ENCODE measurements at regions not wholly inside any gene's neighbourhood (a gene's known extent, or its start where the extent isn't known, plus 50 kb on each side); places are given as distances from the start of the nearest gene placed in this dataset.

DNA sequence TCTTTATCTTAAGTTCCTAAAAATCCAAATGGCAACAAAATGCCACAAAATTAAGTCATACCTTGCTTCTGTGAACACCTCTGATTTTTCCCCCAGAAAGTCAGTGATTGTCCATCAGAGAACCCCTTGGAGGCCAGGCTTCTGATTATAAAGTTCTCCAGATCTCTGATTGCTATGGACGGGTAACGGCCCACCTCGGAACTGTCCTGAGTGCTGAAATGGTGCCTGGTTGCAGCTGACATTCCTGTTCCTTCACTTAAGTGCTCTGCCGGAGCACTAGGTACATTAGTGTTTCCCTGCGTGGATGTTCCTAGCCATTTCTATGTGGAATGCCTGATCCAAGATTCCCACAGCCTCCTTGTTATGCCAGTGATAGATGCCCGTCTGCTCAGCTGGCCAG is 85.0 kb downstream of the CHST1 start:
- H3K4me1 ChIP-seq (ENCODE audit: control insufficient read depth, insufficient read depth, low read length): no peaks in the 10 kb centered on the region
- no peaks in the 10 kb centered on the region for H3K36me3 Mint-ChIP-seq
- peaks cover 16 to 20% of the 10 kb centered on the region in 2 donors for H3K27me3 Mint-ChIP-seq (ENCODE audit: low read depth in 2 of 2)
- WGBS (ENCODE audit: insufficient coverage): 31% methylated on average over 6 of the region's 6 CpGs
- no peak overlapping the region for H3K27ac Mint-ChIP-seq
- no peaks in the 10 kb centered on the region for H3K36me3 ChIP-seq (ENCODE audit: control insufficient read depth, insufficient read depth, low read length)
- H3K27ac ChIP-seq (ENCODE audit: low read length): no peak overlapping the region
- H3K4me3 ChIP-seq (ENCODE audit: low read length): no peak overlapping the region
- no peaks in the 10 kb centered on the region for H3K27me3 ChIP-seq (ENCODE audit: control insufficient read depth, insufficient read depth, low read length)
- H3K4me3 Mint-ChIP-seq: no peak overlapping the region
- H3K9me3 Mint-ChIP-seq: no peaks in the 10 kb centered on the region
- no peaks in the 10 kb centered on the region for H3K4me1 Mint-ChIP-seq
- intact Hi-C loops (cut with micrococcal nuclease): no loop called here
- H3K9me3 ChIP-seq (ENCODE audit: control insufficient read depth, insufficient read depth, low read length): no peaks in the 10 kb centered on the region
- TF ChIP-seq, protein P1, sequence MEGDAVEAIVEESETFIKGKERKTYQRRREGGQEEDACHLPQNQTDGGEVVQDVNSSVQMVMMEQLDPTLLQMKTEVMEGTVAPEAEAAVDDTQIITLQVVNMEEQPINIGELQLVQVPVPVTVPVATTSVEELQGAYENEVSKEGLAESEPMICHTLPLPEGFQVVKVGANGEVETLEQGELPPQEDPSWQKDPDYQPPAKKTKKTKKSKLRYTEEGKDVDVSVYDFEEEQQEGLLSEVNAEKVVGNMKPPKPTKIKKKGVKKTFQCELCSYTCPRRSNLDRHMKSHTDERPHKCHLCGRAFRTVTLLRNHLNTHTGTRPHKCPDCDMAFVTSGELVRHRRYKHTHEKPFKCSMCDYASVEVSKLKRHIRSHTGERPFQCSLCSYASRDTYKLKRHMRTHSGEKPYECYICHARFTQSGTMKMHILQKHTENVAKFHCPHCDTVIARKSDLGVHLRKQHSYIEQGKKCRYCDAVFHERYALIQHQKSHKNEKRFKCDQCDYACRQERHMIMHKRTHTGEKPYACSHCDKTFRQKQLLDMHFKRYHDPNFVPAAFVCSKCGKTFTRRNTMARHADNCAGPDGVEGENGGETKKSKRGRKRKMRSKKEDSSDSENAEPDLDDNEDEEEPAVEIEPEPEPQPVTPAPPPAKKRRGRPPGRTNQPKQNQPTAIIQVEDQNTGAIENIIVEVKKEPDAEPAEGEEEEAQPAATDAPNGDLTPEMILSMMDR (IDR thresholded peaks at IDR 0.05): no peak
- DNase-seq: no peak
- ATAC-seq: no peak

DNA sequence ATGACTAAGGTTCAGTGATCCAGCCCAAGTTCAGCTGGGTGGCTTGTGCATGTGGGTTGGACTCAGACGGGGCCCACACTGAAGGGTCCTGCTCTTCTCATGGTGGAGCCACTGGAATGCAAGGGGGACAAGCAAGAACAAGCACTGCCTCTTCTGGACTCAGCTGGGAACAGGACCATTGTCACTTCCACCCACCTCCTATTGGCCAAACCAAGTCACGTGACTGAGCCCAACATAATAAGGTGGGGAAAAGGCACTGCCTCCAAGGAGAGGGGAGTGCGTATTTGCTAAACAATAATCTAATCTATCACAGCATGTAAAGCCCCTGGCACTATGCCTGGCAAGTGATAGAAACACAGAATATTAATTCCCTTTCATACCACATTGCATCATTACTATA is 87.1 kb downstream of the CHST1 start:
- Mint-ChIP-seq H3K9me3 (no peaks in the 10 kb centered on the region), H3K27me3 (ENCODE audit: low read depth in 2 of 2) (peaks cover 19 to 27% of the 10 kb centered on the region in 2 donors), H3K4me1 (no peaks in the 10 kb centered on the region), H3K4me3 (no peak overlapping the region), H3K36me3 (no peaks in the 10 kb centered on the region), H3K27ac (no peak overlapping the region)
- 71% methylated on average over 2 of the region's 3 CpGs for WGBS (ENCODE audit: insufficient coverage)
- no peaks in the 10 kb centered on the region for H3K4me1 ChIP-seq (ENCODE audit: control insufficient read depth, insufficient read depth, low read length)
- intact Hi-C loops (cut with micrococcal nuclease): no loop called here
- H3K9me3 ChIP-seq (ENCODE audit: control insufficient read depth, insufficient read depth, low read length): no peaks in the 10 kb centered on the region
- no peak overlapping the region for H3K27ac ChIP-seq (ENCODE audit: low read length)
- no peaks in the 10 kb centered on the region for H3K27me3 ChIP-seq (ENCODE audit: control insufficient read depth, insufficient read depth, low read length)
- no peak overlapping the region for H3K4me3 ChIP-seq (ENCODE audit: low read length)
- ATAC-seq: no peak
- DNase-seq: no peak
- H3K36me3 ChIP-seq (ENCODE audit: control insufficient read depth, insufficient read depth, low read length): no peaks in the 10 kb centered on the region
- TF ChIP-seq, protein P1 (IDR thresholded peaks at IDR 0.05): no peak

DNA sequence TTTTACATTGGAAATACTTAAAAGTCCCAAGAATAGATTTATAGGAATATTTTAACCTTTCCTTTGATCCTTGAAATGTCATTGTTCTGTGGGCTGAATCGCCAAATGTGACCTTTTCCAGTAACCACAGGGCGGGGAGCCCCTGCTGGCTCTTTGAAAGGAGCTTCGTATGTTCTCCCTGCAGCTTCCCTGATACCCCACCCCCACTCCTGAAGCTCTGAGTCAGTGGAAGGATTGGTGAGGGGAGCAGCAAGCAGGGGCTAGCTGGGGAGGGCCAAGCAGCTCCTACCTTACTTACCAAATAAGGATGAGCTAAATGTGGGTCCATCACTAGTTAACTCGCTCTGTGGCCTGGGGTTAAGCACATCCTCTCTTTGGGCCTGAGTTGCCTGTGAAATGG is 87.7 kb downstream of the CHST1 start:
- Mint-ChIP-seq H3K27me3 (ENCODE audit: low read depth in 2 of 2) (peaks cover 19 to 24% of the 10 kb centered on the region in 2 donors), H3K9me3 (no peaks in the 10 kb centered on the region), H3K4me1 (no peaks in the 10 kb centered on the region), H3K27ac (no peak overlapping the region), H3K36me3 (no peaks in the 10 kb centered on the region), H3K4me3 (no peak overlapping the region)
- DNase-seq (no peak), ATAC-seq (no peak)
- Histone ChIP-seq H3K27me3 (ENCODE audit: control insufficient read depth, insufficient read depth, low read length) (no peaks in the 10 kb centered on the region), H3K27ac (ENCODE audit: low read length) (no peak overlapping the region), H3K9me3 (ENCODE audit: control insufficient read depth, insufficient read depth, low read length) (no peaks in the 10 kb centered on the region), H3K4me1 (ENCODE audit: control insufficient read depth, insufficient read depth, low read length) (no peaks in the 10 kb centered on the region), H3K4me3 (ENCODE audit: low read length) (no peak overlapping the region), H3K36me3 (ENCODE audit: control insufficient read depth, insufficient read depth, low read length) (no peaks in the 10 kb centered on the region)
- intact Hi-C loops (cut with micrococcal nuclease): no loop called here
- TF ChIP-seq, protein P1 (IDR thresholded peaks at IDR 0.05): no peak
- WGBS (ENCODE audit: insufficient coverage): 56% methylated on average over 3 of the region's 4 CpGs

DNA sequence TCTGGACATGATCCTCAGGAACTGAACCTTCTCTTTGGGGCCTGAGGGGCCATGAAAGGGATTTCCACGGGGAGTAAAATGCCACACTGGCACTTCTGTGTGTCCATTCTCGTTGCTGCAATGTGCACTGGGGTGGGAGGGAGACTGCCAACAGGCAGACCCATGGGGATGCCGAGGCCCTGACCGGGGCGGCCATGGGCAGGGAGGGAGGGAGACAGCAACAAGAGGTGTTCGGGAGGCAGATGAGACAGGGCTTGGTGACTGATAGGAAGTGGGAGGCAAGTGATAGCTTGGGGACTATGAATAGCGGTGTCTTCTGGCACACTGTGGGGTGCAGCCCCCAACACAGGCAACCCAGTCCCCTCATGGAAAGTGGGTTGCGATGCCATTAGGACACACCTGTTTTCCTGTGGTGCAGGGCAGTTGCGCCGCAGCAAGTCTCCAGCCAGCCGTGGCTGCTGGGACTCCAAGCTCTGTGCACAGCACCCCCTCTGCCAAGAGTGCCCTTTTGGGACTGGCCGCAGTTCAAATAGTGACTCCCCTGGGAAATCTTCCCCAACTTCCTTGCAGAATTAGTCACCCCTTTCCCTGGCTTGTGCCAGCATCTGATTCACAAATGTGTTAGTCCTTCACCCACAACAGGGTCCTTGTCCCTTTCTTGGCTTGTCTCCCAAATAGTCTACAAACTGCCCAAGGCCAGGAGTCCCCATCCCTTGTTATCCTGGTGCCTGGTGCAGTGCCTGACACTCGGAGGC is 88.8 kb downstream of the CHST1 start:
- no peak for ATAC-seq
- H3K36me3 ChIP-seq (ENCODE audit: control insufficient read depth, insufficient read depth, low read length): no peaks in the 10 kb centered on the region
- Mint-ChIP-seq H3K27me3 (ENCODE audit: low read depth in 2 of 2) (peaks cover 12 to 18% of the 10 kb centered on the region in 2 donors), H3K9me3 (no peaks in the 10 kb centered on the region), H3K27ac (no peak overlapping the region), H3K36me3 (no peaks in the 10 kb centered on the region), H3K4me3 (no peak overlapping the region), H3K4me1 (no peaks in the 10 kb centered on the region)
- no peak overlapping the region for H3K4me3 ChIP-seq (ENCODE audit: low read length)
- H3K27ac ChIP-seq (ENCODE audit: low read length): no peak overlapping the region
- DNase-seq: no peak
- WGBS (ENCODE audit: insufficient coverage): 78% methylated on average over 13 of the region's 13 CpGs
- H3K27me3 ChIP-seq (ENCODE audit: control insufficient read depth, insufficient read depth, low read length): no peaks in the 10 kb centered on the region
- H3K4me1 ChIP-seq (ENCODE audit: control insufficient read depth, insufficient read depth, low read length): no peaks in the 10 kb centered on the region
- intact Hi-C loops (cut with micrococcal nuclease): no loop called here
- TF ChIP-seq, protein P1 (IDR thresholded peaks at IDR 0.05): no peak
- no peaks in the 10 kb centered on the region for H3K9me3 ChIP-seq (ENCODE audit: control insufficient read depth, insufficient read depth, low read length)

Measured in natural killer cell (primary cell).